ENCODE measurements at regions not wholly inside any gene's neighbourhood (a gene's known extent, or its start where the extent isn't known, plus 50 kb on each side); places are given as distances from the start of the nearest gene placed in this dataset.

GRCh38 chr14:42893183-42893582 lies 1286.5 kb downstream of the LRFN5 start:
- Mint-ChIP-seq H3K4me1 (no peaks in the 10 kb centered on the region), H3K9me3 (ENCODE audit: insufficient read depth) (no peaks in the 10 kb centered on the region), H3K27me3 (no peaks in the 10 kb centered on the region), H3K27ac (no peak overlapping the region), H3K4me3 (no peak overlapping the region)
- ChIA-PET POLR2A (no interaction called here), CTCF (no interaction called here)
- intact Hi-C loops (cut with micrococcal nuclease) = no loop called here
- H3K9me3 ChIP-seq (ENCODE audit: control extremely low read depth in 1 of 3, control insufficient read depth in 2 of 3, insufficient read depth in 1 of 3, low read length in 2 of 3) = peaks cover 0 to 3% (median 1%) of the 10 kb centered on the region in 3 donors
- H4K20me1 ChIP-seq (ENCODE audit: control insufficient read depth, insufficient read depth, low read length, poor library complexity, severe bottlenecking) = no peaks in the 10 kb centered on the region
- no peaks in the 10 kb centered on the region for H3K27me3 ChIP-seq (replicated peaks in 1 of 4; ENCODE audit: control extremely low read depth in 1 of 4, control insufficient read depth in 3 of 4, insufficient read depth in 4 of 4, low read length in 3 of 4)
- H3K4me1 ChIP-seq (ENCODE audit: control insufficient read depth in 2 of 2, insufficient read depth in 2 of 2, low read length in 2 of 2) = no peaks in the 10 kb centered on the region
- no CpG with 5 or more reads among the region's 1 CpG for WGBS (ENCODE audit: insufficient coverage)
- no peak overlapping the region for H3K27ac ChIP-seq (ENCODE audit: low read length in 2 of 2)
- H3K79me2 ChIP-seq (ENCODE audit: control insufficient read depth, insufficient read depth, low read length) = no peaks in the 10 kb centered on the region
- H3K9ac ChIP-seq (ENCODE audit: low read length) = no peak overlapping the region
- H3K36me3 ChIP-seq (replicated peaks in 1 of 2; ENCODE audit: control extremely low read depth in 1 of 2, control insufficient read depth in 1 of 2, extremely low read depth in 1 of 2, insufficient read depth in 2 of 2, low read length in 1 of 2) = no peaks in the 10 kb centered on the region
- no peak for DNase-seq
- ATAC-seq (ENCODE audit: low read depth) = no peak
- no peak overlapping the region for H3K4me2 ChIP-seq (replicated peaks; ENCODE audit: low read depth, low read length, poor library complexity, severe bottlenecking)
- H3K4me3 ChIP-seq (ENCODE audit: control extremely low read depth in 1 of 5, extremely low read depth in 1 of 5, insufficient read depth in 1 of 5, low read depth in 2 of 5, low read length in 4 of 5) = no peak overlapping the region
- H2AFZ ChIP-seq (ENCODE audit: insufficient read depth, low read depth, low read length, poor library complexity, severe bottlenecking) = no peak overlapping the region
- TF ChIP-seq EZH2 (IDR thresholded peaks at IDR 0.05; ENCODE audit: borderline replicate concordance, insufficient read depth, low read depth, low read length, poor library complexity, severe bottlenecking) = no peak
- TF ChIP-seq, protein P1, sequence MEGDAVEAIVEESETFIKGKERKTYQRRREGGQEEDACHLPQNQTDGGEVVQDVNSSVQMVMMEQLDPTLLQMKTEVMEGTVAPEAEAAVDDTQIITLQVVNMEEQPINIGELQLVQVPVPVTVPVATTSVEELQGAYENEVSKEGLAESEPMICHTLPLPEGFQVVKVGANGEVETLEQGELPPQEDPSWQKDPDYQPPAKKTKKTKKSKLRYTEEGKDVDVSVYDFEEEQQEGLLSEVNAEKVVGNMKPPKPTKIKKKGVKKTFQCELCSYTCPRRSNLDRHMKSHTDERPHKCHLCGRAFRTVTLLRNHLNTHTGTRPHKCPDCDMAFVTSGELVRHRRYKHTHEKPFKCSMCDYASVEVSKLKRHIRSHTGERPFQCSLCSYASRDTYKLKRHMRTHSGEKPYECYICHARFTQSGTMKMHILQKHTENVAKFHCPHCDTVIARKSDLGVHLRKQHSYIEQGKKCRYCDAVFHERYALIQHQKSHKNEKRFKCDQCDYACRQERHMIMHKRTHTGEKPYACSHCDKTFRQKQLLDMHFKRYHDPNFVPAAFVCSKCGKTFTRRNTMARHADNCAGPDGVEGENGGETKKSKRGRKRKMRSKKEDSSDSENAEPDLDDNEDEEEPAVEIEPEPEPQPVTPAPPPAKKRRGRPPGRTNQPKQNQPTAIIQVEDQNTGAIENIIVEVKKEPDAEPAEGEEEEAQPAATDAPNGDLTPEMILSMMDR (IDR thresholded peaks at IDR 0.05) = no peak

DNA sequence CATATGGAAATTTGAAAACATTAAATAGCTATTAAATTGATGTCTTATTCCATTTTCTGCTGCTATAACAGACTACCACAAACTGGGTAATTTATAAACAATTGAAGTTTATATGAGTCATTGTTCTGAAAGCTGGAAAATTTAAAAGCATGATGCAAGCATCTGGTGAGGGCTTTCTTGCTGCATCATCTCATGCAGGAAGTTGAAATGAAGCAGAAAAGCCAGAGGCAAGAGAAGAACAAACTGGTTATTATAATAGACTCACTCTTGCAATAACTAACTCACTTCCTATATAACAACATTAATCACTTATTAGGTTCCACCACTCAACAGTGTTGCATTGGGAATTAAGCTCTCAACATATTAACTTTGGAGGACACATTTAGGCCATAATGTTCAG lies 1277.4 kb downstream of the LRFN5 start:
- no peaks in the 10 kb centered on the region for H4K20me1 ChIP-seq (ENCODE audit: control insufficient read depth, insufficient read depth, low read length, poor library complexity, severe bottlenecking)
- H3K27ac ChIP-seq (ENCODE audit: low read length in 2 of 2) = no peak overlapping the region
- ATAC-seq (ENCODE audit: low read depth) (no peak), DNase-seq (no peak)
- no peaks in the 10 kb centered on the region for H3K36me3 ChIP-seq (replicated peaks in 1 of 2; ENCODE audit: control extremely low read depth in 1 of 2, control insufficient read depth in 1 of 2, extremely low read depth in 1 of 2, insufficient read depth in 2 of 2, low read length in 1 of 2)
- Mint-ChIP-seq H3K9me3 (ENCODE audit: insufficient read depth) (no peaks in the 10 kb centered on the region), H3K4me3 (no peak overlapping the region), H3K4me1 (no peaks in the 10 kb centered on the region), H3K27ac (no peak overlapping the region), H3K27me3 (no peaks in the 10 kb centered on the region)
- CTCF ChIA-PET = no interaction called here
- no peak overlapping the region for H3K4me2 ChIP-seq (replicated peaks; ENCODE audit: low read depth, low read length, poor library complexity, severe bottlenecking)
- POLR2A ChIA-PET = no interaction called here
- intact Hi-C loops (cut with micrococcal nuclease) = no loop called here
- H2AFZ ChIP-seq (ENCODE audit: insufficient read depth, low read depth, low read length, poor library complexity, severe bottlenecking) = no peak overlapping the region
- H3K4me3 ChIP-seq (ENCODE audit: control extremely low read depth in 1 of 5, extremely low read depth in 1 of 5, insufficient read depth in 1 of 5, low read depth in 2 of 5, low read length in 4 of 5) = no peak overlapping the region
- no peaks in the 10 kb centered on the region for H3K4me1 ChIP-seq (ENCODE audit: control insufficient read depth in 2 of 2, insufficient read depth in 2 of 2, low read length in 2 of 2)
- no peak for TF ChIP-seq EZH2 (IDR thresholded peaks at IDR 0.05; ENCODE audit: borderline replicate concordance, insufficient read depth, low read depth, low read length, poor library complexity, severe bottlenecking)
- TF ChIP-seq, protein P1 (IDR thresholded peaks at IDR 0.05) = no peak
- no peak overlapping the region for H3K9ac ChIP-seq (ENCODE audit: low read length)
- no peaks in the 10 kb centered on the region for H3K79me2 ChIP-seq (ENCODE audit: control insufficient read depth, insufficient read depth, low read length)
- no peaks in the 10 kb centered on the region for H3K27me3 ChIP-seq (replicated peaks in 1 of 4; ENCODE audit: control extremely low read depth in 1 of 4, control insufficient read depth in 3 of 4, insufficient read depth in 4 of 4, low read length in 3 of 4)
- peaks cover 0 to 1% (median 0%) of the 10 kb centered on the region in 3 donors for H3K9me3 ChIP-seq (ENCODE audit: control extremely low read depth in 1 of 3, control insufficient read depth in 2 of 3, insufficient read depth in 1 of 3, low read length in 2 of 3)

Data from B cell (primary cell).